GM21723 (cell line): ENCODE measurements at regions not wholly inside any gene's neighbourhood (a gene's known extent, or its start where the extent isn't known, plus 50 kb on each side); places are given as distances from the start of the nearest gene placed in this dataset.
"Not testable (repeated sequence)": the region's sequence is repeated elsewhere in the genome, so short reads cannot be mapped to it uniquely, and the experiment has no call there.

Source experiments
- ATAC-seq: cut with Tn5 transposase; IDR thresholded peaks from one replicate; pipeline ENCODE4 v1.9.1; 2021; ENCODE audit warnings: mild to moderate bottlenecking, moderate library complexity; ENCODE audit not compliant: unreplicated experiment

DNA sequence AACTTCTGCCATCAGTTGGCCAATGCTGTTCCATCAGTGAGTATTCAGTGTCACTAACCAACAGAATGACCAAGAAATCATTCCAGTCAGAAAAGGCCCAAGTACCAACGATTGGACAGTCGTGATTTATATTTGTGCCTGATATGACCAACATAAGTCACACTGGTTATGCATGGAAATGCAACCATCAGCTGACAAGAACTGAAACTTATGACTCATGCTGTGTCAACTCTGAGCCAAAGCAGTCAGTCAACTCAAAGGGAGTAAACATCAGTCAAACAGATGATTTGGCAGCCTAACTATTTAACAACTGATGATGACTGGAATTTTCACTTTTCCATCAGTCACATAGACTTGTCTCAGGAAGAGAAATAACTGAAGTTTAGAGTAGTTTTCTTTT, 142.4 kb downstream of the ANXA2 start:
- ATAC-seq: peak; percentile 99

DNA sequence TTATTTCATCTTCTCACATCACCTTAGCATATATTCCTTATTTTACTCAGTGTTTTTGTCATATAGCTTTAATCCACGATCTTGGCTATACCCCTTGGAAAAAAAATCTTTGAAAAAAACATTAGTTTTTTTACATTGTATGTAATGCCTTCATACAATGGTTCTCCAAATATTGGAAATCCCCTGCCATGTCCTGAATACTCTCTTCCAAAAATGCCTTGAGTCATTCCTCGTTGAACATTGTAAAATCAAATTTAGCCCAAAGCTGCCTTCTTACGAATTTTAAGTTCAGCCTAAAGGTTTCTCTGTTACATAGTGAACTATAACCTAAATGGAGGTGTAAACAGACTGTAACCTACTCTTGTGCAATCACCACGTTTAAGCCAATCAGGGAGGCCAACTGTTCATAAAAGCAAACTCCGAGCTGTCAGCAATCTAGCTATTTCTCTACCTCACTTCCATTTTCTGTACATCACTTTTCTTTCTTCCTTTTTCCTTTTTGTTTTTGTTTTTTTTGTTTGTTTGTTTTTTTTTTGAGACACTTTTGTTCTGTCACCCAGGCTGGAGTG, 140.1 kb downstream of the ANXA2 start:
- no peak for ATAC-seq

DNA sequence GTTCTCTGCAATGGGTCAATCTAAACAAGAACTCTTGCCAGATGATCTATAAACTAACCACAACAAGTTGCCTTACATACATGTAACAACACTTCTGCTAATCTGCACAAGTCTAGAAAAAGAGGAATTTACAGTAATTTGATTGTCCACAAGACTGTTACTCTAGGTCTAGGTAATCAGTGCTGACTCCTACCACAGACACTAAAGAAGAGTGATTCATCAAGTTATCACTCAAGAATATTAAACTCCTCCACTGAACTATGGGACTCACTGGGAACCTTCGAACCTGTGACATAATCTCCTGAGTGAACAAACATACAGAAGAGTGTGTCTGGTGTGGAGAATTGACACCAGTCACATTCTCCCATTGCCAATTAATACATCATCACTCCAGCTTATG, 138.3 kb downstream of the ANXA2 start:
- ATAC-seq: no peak

DNA sequence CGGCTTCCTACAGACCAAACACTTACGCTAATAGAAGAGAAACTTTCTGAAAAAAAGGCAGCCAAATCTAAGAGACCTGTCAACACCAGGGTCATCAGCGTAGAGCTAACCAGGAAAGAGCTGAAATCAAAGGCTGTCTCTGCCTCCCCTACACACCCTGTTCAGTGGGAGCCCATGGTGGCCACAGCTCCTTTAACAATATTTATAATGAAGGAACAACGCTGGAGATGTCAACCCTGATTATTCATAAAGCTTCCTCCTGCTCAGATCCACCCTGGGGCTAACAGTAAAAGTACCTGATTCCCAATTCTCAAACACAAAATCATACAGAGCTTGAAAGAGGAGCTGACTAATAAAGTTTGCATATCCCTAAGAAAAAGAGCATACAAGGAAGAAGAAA, 133.7 kb downstream of the ANXA2 start:
- no peak for ATAC-seq

DNA sequence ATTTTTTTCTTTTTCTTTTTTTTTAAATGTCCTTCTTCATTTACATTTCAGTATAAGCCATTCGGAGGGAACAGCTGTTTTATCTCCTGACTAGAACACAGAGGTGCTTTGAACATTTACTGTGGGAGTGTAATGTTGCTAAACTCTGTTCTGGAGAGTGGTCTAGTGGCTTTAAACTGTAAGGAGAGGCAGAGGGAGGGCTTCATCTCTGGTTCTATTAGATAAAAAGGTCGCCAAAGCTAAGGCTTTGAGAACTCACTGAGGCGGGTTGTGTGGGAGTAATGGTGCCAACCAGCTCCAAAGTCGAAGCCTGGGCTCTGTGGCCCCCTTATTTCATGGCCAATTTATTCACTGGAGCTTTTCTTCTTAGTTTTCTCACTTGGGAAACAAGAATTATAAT, 133.2 kb downstream of the ANXA2 start:
- no peak for ATAC-seq

DNA sequence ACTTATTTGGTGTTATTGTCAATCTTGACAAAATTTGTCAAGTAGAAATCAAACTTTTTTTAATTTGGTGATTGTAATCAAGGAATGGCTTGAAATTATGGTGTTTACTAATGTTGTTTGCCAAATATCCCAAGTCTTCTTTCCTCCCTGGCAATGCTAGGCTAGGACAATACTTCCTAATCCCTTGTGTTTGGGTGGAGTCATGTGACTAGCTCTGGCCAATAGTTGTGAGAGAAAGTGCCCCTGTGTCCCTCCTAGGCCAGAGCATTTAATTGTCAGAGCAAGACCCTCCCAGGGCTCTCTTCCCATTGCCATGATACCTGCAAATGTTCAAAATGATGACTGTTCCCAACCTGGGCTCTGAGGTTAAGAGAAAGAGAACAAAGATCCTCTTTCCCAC, 132.7 kb downstream of the ANXA2 start:
- no peak for ATAC-seq

DNA sequence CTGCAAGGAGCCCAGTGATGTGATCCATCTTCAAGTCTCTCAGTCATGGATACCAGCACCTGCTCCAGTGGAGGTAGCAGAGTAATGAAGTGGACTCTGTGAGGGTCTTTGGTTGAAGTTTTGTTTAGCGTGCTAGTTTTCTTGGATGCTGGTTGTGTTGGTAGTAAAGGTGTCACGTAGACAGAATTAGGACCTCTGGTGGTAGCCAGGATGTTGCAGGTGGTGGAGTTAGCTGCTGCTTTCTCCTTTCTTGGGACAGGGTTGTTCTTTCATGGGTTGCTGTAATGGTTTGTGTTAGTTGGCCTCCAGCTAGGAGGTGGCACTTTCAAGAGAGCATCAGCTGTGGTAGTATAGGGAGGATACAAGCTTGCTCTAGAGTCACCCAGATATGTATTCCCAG, 125.2 kb downstream of the ANXA2 start:
- no peak for ATAC-seq

DNA sequence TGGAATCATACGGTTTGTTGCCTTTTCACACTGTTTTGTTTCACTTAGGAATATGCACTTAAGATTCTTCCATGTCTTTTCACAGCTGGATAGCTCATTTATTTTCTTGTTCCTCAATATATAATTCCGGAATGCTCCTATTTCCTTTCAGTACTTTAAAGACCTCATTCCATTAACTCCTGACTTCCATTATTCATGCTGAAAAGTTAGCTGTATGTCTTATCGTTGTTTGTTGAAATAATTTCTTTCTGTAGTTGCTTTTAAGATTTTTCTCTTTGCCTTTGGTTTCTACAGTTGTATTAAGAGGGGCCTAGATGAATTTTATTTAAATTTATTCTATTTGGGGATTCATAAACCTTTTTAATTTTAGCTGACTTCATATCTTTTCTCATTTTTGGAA, 122.2 kb downstream of the ANXA2 start:
- no peak for ATAC-seq

DNA sequence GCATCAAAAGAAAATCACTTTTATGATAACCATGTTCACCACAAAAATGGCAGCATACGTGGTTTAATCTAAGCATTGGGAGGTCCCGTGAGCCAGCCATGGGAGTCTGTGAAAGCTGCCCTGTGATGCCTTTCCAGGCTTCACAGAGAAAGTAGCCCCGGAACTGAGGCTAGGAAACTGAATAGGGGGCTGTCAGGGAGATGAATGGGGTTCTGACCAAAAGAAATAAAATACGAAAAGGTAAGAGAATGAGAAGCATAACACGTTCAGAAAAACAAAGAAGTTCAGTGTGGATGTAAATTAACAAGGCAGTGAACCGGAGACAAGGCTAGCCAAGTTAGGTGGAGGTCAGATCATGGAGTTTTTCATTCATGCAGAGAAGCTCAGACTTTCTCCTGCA, 118.9 kb downstream of the ANXA2 start:
- ATAC-seq: no peak

DNA sequence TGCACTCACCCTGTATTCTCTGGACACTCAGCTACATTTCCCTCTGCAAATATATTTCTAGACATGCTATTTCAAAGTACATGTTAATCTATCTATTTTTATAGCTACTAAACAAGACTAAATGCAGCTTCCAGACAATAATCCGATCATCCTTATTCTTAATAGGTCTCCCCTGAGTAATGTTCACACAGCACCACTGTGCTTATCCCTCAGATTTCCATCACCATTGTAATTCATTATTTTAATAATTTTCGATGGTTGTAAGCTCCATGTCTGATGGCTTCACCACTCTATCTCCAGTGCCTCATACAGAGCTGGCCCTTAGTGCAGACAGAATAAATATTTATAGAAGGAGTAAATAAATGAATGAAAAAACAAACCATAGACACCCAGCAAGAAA, 117.5 kb downstream of the ANXA2 start:
- ATAC-seq: no peak

DNA sequence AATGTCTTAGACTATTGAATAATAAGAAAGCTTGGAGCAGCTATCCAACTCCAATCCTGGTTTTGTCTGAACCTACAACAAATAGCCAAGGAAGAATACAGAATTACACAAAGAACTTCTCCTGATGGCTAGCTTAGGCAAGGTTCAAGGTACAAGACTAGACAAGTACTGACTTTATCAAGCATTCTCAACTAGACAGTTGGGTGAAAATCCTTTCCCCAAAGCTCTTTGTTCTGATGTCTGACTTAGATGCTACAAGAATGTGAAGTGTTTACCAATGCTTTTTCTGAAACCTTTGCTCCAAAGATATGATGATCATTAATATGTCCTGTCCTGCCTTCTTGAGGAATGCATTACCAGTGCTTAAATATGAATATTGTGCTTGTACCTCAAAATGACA, 113.8 kb downstream of the ANXA2 start:
- no peak for ATAC-seq

DNA sequence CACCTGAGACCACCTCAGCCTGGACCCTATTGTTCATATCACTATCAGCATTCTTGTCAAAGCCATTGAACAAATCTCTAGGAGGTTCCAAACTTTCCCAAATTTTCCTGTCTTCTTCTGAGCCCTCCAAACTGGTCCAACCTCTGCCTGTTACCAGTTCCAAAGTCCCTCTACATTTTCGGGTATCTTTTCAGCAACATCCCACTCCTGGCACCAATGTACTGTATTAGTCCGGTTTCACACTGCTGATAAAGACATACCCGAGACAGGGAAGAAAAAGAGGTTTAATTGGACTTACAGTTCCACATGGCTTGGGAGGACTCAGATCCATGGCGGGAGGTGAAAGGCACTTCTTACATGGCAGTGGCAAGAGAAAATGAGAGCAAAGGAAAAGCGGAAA, 101.9 kb downstream of the ANXA2 start:
- not testable (repeated sequence) for ATAC-seq

DNA sequence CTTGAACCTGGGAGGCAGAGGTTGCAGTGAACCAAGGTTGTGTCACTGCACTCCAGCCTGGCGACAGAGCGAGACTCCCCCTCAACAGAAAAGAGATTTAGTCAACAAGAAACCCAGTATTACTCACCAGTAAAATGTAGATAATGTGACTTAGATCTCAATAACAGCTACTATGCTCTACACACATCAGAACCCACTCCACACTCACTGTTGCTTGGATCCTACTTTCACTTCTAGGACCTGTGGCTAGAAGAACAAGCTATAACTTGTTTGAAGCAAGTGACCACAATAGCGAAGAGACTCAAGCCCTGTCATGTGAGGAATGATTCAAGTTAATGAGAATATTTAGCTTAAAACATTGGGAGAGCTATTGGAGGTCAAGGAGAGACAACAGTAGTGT, 100.7 kb downstream of the ANXA2 start:
- no peak for ATAC-seq
